HG02870 (cell line): ENCODE measurements at regions not wholly inside any gene's neighbourhood (a gene's known extent, or its start where the extent isn't known, plus 50 kb on each side); places are given as distances from the start of the nearest gene placed in this dataset.
"Not testable (repeated sequence)": the region's sequence is repeated elsewhere in the genome, so short reads cannot be mapped to it uniquely, and the experiment has no call there.

ENCODE experiments used
- ATAC-seq: cut with Tn5 transposase; IDR thresholded peaks from one replicate; pipeline ENCODE4 v1.9.1; 2021; ENCODE audit warnings: mild to moderate bottlenecking, moderate library complexity; ENCODE audit not compliant: unreplicated experiment

- no peak for ATAC-seq
Measured at GRCh38 chr6:164097551-164098398, 683.3 kb downstream of the QKI start.

- no peak for ATAC-seq
Measured at GRCh38 chr6:164097056-164097455, 682.5 kb downstream of the QKI start.

GRCh38 chr6:164095056-164095455 is 680.5 kb downstream of the QKI start:
- no peak for ATAC-seq

GRCh38 chr6:164087870-164088269 is 673.4 kb downstream of the QKI start:
- ATAC-seq, result no peak

- ATAC-seq, result no peak
Measured at GRCh38 chr6:164087211-164087610, 672.7 kb downstream of the QKI start.

- no peak for ATAC-seq
Measured at GRCh38 chr6:164086076-164086887, 671.8 kb downstream of the QKI start.

- no peak for ATAC-seq
Measured at GRCh38 chr6:164085091-164086075, 670.9 kb downstream of the QKI start.

- no peak for ATAC-seq
Measured at GRCh38 chr6:164079275-164079600, 664.7 kb downstream of the QKI start.

GRCh38 chr6:164078532-164079274 is 664.2 kb downstream of the QKI start:
- no peak for ATAC-seq

- ATAC-seq, result not testable (repeated sequence)
Measured at GRCh38 chr6:164076818-164077532, 662.5 kb downstream of the QKI start.

GRCh38 chr6:164075981-164076615 is 661.6 kb downstream of the QKI start:
- no peak for ATAC-seq

GRCh38 chr6:164072240-164072666 is 657.7 kb downstream of the QKI start:
- no peak for ATAC-seq

GRCh38 chr6:164069350-164069990 is 655.0 kb downstream of the QKI start:
- no peak for ATAC-seq

GRCh38 chr6:164068527-164068926 is 654.0 kb downstream of the QKI start:
- ATAC-seq, result no peak

- no peak for ATAC-seq
Measured at GRCh38 chr6:164066766-164067165, 652.2 kb downstream of the QKI start.

- no peak for ATAC-seq
Measured at GRCh38 chr6:164066335-164066734, 651.8 kb downstream of the QKI start.

- no peak for ATAC-seq
Measured at GRCh38 chr6:164063346-164063745, 648.8 kb downstream of the QKI start.

GRCh38 chr6:164062872-164063271 is 648.4 kb downstream of the QKI start:
- no peak for ATAC-seq

- no peak for ATAC-seq
Measured at GRCh38 chr6:164057876-164058275, 643.4 kb downstream of the QKI start.
